ENCODE measurements at regions not wholly inside any gene's neighbourhood (a gene's known extent, or its start where the extent isn't known, plus 50 kb on each side); places are given as distances from the start of the nearest gene placed in this dataset.

GRCh38 chr1:114337417-114337816, 173.6 kb downstream of the TRIM33 start:
- Histone ChIP-seq H3K27ac (ENCODE audit: extremely low read depth, low read depth, low read length) (no peak overlapping the region), H3K4me2 (ENCODE audit: insufficient read depth, low read length) (no peak overlapping the region), H4K20me1 (replicated peaks; ENCODE audit: control insufficient read depth, insufficient read depth, low read length) (no peaks in the 10 kb centered on the region), H2AFZ (ENCODE audit: low read depth, low read length) (no peak overlapping the region), H3K79me2 (ENCODE audit: control insufficient read depth, insufficient read depth, low read length) (no peaks in the 10 kb centered on the region), H3K4me1 (replicated peaks in 1 of 2; ENCODE audit: control insufficient read depth in 2 of 2, insufficient read depth in 2 of 2, low read length in 2 of 2) (no peaks in the 10 kb centered on the region; a peak in 1 of 5 replicates), H3K36me3 (ENCODE audit: control insufficient read depth, insufficient read depth, low read length) (no peaks in the 10 kb centered on the region), H3K4me3 (no peak overlapping the region), H3K27me3 (ENCODE audit: control insufficient read depth in 2 of 2, insufficient read depth in 2 of 2, low read length in 2 of 2) (peaks cover 5 to 9% of the 10 kb centered on the region in 2 experiments; a peak in 3 of 5 replicates), H3K9me3 (replicated peaks; ENCODE audit: control insufficient read depth, insufficient read depth, low read depth, low read length) (no peaks in the 10 kb centered on the region), H3K9me1 (ENCODE audit: control insufficient read depth, insufficient read depth, low read length) (no peaks in the 10 kb centered on the region), H3K9ac (ENCODE audit: insufficient read depth in 1 of 2, low read depth in 2 of 2, low read length in 2 of 2) (no peak overlapping the region)
- ATAC-seq (no peak), DNase-seq (ENCODE audit: extremely low read depth in 1 of 4, low spot score in 3 of 4) (no peak), FAIRE-seq (no peak)
- no peak for TF ChIP-seq SMAD2 (IDR thresholded peaks at IDR 0.05; ENCODE audit: low read depth, low read length)
- peak; percentile 90 for TF ChIP-seq TFE3 (CRISPR knock-in tag; IDR thresholded peaks at IDR 0.05)
- no peak for TF ChIP-seq MBD2 (IDR thresholded peaks at IDR 0.05; ENCODE audit: borderline replicate concordance, low read depth)
- TF ChIP-seq ZC3H11A (IDR thresholded peaks at IDR 0.05; ENCODE audit: low read depth, low read length): no peak
- peak; percentile 53; the same call in 1 of the 2 replicates for TF ChIP-seq RAD51 (IDR thresholded peaks at IDR 0.05; ENCODE audit: borderline replicate concordance, low read depth)
- no peak for TF ChIP-seq ZC3H8 (IDR thresholded peaks at IDR 0.05)
- TF ChIP-seq ZNF511 (CRISPR knock-in tag; IDR thresholded peaks at IDR 0.05): no peak
- no peak for TF ChIP-seq ZNF699 (CRISPR knock-in tag; IDR thresholded peaks at IDR 0.05; ENCODE audit: insufficient replicate concordance)
- TF ChIP-seq ID3 (CRISPR knock-in tag; IDR thresholded peaks at IDR 0.05): no peak
- TF ChIP-seq ID3 (tag; IDR thresholded peaks at IDR 0.05): no peak
- TF ChIP-seq ZNF583 (CRISPR knock-in tag; IDR thresholded peaks at IDR 0.05): no peak
- TF ChIP-seq PHTF2 (CRISPR knock-in tag; IDR thresholded peaks at IDR 0.05): no peak
- no peak for TF ChIP-seq CBFB (CRISPR knock-in tag; IDR thresholded peaks at IDR 0.05)
- TF ChIP-seq ZNF507 (tag; conservative IDR thresholded peaks at IDR 0.05): no peak
- TF ChIP-seq CBX1 (IDR thresholded peaks at IDR 0.05; ENCODE audit: low read depth): no peak
- peak; percentile 58 for TF ChIP-seq USF2 (CRISPR knock-in tag; IDR thresholded peaks at IDR 0.05)
- WGBS (ENCODE audit: insufficient coverage, low coverage, missing lambda C conversion rate): 5% methylated on average over 4 of the region's 4 CpGs
- CTCF ChIA-PET (ENCODE audit: low intra/inter-chr PET ratio): no interaction called here
- intact Hi-C loops (cut with micrococcal nuclease) (no loop called here), in situ Hi-C loops (cut with MboI) (no loop called here)
- BruUV-seq (replicated peaks): no TSS peak
- POLR2A ChIA-PET: no interaction called here

Measured in K562 (cell line).